ENCODE measurements at regions not wholly inside any gene's neighbourhood (a gene's known extent, or its start where the extent isn't known, plus 50 kb on each side); places are given as distances from the start of the nearest gene placed in this dataset.
"Not testable (repeated sequence)": the region's sequence is repeated elsewhere in the genome, so short reads cannot be mapped to it uniquely, and the experiment has no call there.

GRCh38 chr2:106293271-106293783 lies 99.2 kb upstream of the UXS1 start:
- Histone ChIP-seq H3K9me3 (ENCODE audit: control extremely low read depth in 1 of 5, control insufficient read depth in 4 of 5, insufficient read depth in 2 of 5, low read depth in 1 of 5, low read length in 4 of 5) (no peaks in the 10 kb centered on the region), H3K4me1 (ENCODE audit: control extremely low read depth in 1 of 4, control insufficient read depth in 4 of 4, insufficient read depth in 4 of 4, low read length in 3 of 4) (no peaks in the 10 kb centered on the region), H3K36me3 (ENCODE audit: control insufficient read depth in 4 of 4, insufficient read depth in 4 of 4, low read length in 3 of 4) (no peaks in the 10 kb centered on the region), H3K4me3 (ENCODE audit: control insufficient read depth in 1 of 7, extremely low read depth in 1 of 7, insufficient read depth in 4 of 7, low read depth in 2 of 7, low read length in 6 of 7) (no peak overlapping the region), H3K27ac (ENCODE audit: insufficient read depth in 1 of 2, low read depth in 1 of 2, low read length in 2 of 2, poor library complexity in 1 of 2, severe bottlenecking in 2 of 2) (no peak overlapping the region), H3K27me3 (replicated peaks in 2 of 5; ENCODE audit: control insufficient read depth in 4 of 5, insufficient read depth in 5 of 5, low read length in 4 of 5) (peaks cover 0 to 2% (median 0%) of the 10 kb centered on the region in 5 experiments)
- no peak for DNase-seq
- POLR2A ChIA-PET, result no interaction called here
- WGBS (ENCODE audit: insufficient coverage), result 90% methylated on average over 2 of the region's 2 CpGs
- CTCF ChIA-PET, result no interaction called here

GRCh38 chr2:106292627-106293026 lies 98.5 kb upstream of the UXS1 start:
- H3K27me3 ChIP-seq (replicated peaks in 2 of 5; ENCODE audit: control insufficient read depth in 4 of 5, insufficient read depth in 5 of 5, low read length in 4 of 5), result peaks cover 0 to 2% (median 0%) of the 10 kb centered on the region in 5 experiments
- DNase-seq, result no peak
- no peaks in the 10 kb centered on the region for H3K4me1 ChIP-seq (ENCODE audit: control extremely low read depth in 1 of 4, control insufficient read depth in 4 of 4, insufficient read depth in 4 of 4, low read length in 3 of 4)
- H3K4me3 ChIP-seq (ENCODE audit: control insufficient read depth in 1 of 7, extremely low read depth in 1 of 7, insufficient read depth in 4 of 7, low read depth in 2 of 7, low read length in 6 of 7), result no peak overlapping the region
- ChIA-PET POLR2A (no interaction called here), CTCF (no interaction called here)
- no peak overlapping the region for H3K27ac ChIP-seq (ENCODE audit: insufficient read depth in 1 of 2, low read depth in 1 of 2, low read length in 2 of 2, poor library complexity in 1 of 2, severe bottlenecking in 2 of 2)
- WGBS (ENCODE audit: insufficient coverage), result 100% methylated on average over 2 of the region's 3 CpGs
- no peaks in the 10 kb centered on the region for H3K36me3 ChIP-seq (ENCODE audit: control insufficient read depth in 4 of 4, insufficient read depth in 4 of 4, low read length in 3 of 4)
- H3K9me3 ChIP-seq (ENCODE audit: control extremely low read depth in 1 of 5, control insufficient read depth in 4 of 5, insufficient read depth in 2 of 5, low read depth in 1 of 5, low read length in 4 of 5), result no peaks in the 10 kb centered on the region

- ChIA-PET POLR2A (no interaction called here), CTCF (no interaction called here)
- no peaks in the 10 kb centered on the region for H3K9me3 ChIP-seq (ENCODE audit: control extremely low read depth in 1 of 5, control insufficient read depth in 4 of 5, insufficient read depth in 2 of 5, low read depth in 1 of 5, low read length in 4 of 5)
- 96% methylated on average over 3 of the region's 9 CpGs for WGBS (ENCODE audit: insufficient coverage)
- no peak overlapping the region for H3K4me3 ChIP-seq (ENCODE audit: control insufficient read depth in 1 of 7, extremely low read depth in 1 of 7, insufficient read depth in 4 of 7, low read depth in 2 of 7, low read length in 6 of 7)
- H3K4me1 ChIP-seq (ENCODE audit: control extremely low read depth in 1 of 4, control insufficient read depth in 4 of 4, insufficient read depth in 4 of 4, low read length in 3 of 4), result no peaks in the 10 kb centered on the region
- no peaks in the 10 kb centered on the region for H3K27me3 ChIP-seq (replicated peaks in 2 of 5; ENCODE audit: control insufficient read depth in 4 of 5, insufficient read depth in 5 of 5, low read length in 4 of 5)
- no peak for DNase-seq
- H3K27ac ChIP-seq (ENCODE audit: insufficient read depth in 1 of 2, low read depth in 1 of 2, low read length in 2 of 2, poor library complexity in 1 of 2, severe bottlenecking in 2 of 2), result no peak overlapping the region
- no peaks in the 10 kb centered on the region for H3K36me3 ChIP-seq (ENCODE audit: control insufficient read depth in 4 of 4, insufficient read depth in 4 of 4, low read length in 3 of 4)
These were observed 94.8 kb upstream of the UXS1 start for GRCh38 chr2:106288873-106289272.

GRCh38 chr2:106285237-106285829 lies 91.2 kb upstream of the UXS1 start:
- Histone ChIP-seq H3K27me3 (replicated peaks in 2 of 5; ENCODE audit: control insufficient read depth in 4 of 5, insufficient read depth in 5 of 5, low read length in 4 of 5) (peaks cover 0 to 3% (median 0%) of the 10 kb centered on the region in 5 experiments), H3K9me3 (ENCODE audit: control extremely low read depth in 1 of 5, control insufficient read depth in 4 of 5, insufficient read depth in 2 of 5, low read depth in 1 of 5, low read length in 4 of 5) (no peaks in the 10 kb centered on the region), H3K36me3 (ENCODE audit: control insufficient read depth in 4 of 4, insufficient read depth in 4 of 4, low read length in 3 of 4) (no peaks in the 10 kb centered on the region), H3K4me3 (ENCODE audit: control insufficient read depth in 1 of 7, extremely low read depth in 1 of 7, insufficient read depth in 4 of 7, low read depth in 2 of 7, low read length in 6 of 7) (no peak overlapping the region), H3K4me1 (ENCODE audit: control extremely low read depth in 1 of 4, control insufficient read depth in 4 of 4, insufficient read depth in 4 of 4, low read length in 3 of 4) (peaks cover 0 to 15% (median 6%) of the 10 kb centered on the region in 4 experiments), H3K27ac (ENCODE audit: insufficient read depth in 1 of 2, low read depth in 1 of 2, low read length in 2 of 2, poor library complexity in 1 of 2, severe bottlenecking in 2 of 2) (no peak overlapping the region)
- no peak for DNase-seq
- POLR2A ChIA-PET, result no interaction called here
- CTCF ChIA-PET, result no interaction called here
- 92% methylated on average over 2 of the region's 3 CpGs for WGBS (ENCODE audit: insufficient coverage)

GRCh38 chr2:106284691-106285202 lies 90.6 kb upstream of the UXS1 start:
- H3K9me3 ChIP-seq (ENCODE audit: control extremely low read depth in 1 of 5, control insufficient read depth in 4 of 5, insufficient read depth in 2 of 5, low read depth in 1 of 5, low read length in 4 of 5), result no peaks in the 10 kb centered on the region
- peaks cover 0 to 3% (median 0%) of the 10 kb centered on the region in 5 experiments for H3K27me3 ChIP-seq (replicated peaks in 2 of 5; ENCODE audit: control insufficient read depth in 4 of 5, insufficient read depth in 5 of 5, low read length in 4 of 5)
- no peak overlapping the region for H3K4me3 ChIP-seq (ENCODE audit: control insufficient read depth in 1 of 7, extremely low read depth in 1 of 7, insufficient read depth in 4 of 7, low read depth in 2 of 7, low read length in 6 of 7)
- CTCF ChIA-PET, result no interaction called here
- POLR2A ChIA-PET, result no interaction called here
- WGBS (ENCODE audit: insufficient coverage), result 98% methylated on average over 14 of the region's 14 CpGs
- H3K4me1 ChIP-seq (ENCODE audit: control extremely low read depth in 1 of 4, control insufficient read depth in 4 of 4, insufficient read depth in 4 of 4, low read length in 3 of 4), result peaks cover 0 to 19% (median 7%) of the 10 kb centered on the region in 4 experiments
- no peak overlapping the region for H3K27ac ChIP-seq (ENCODE audit: insufficient read depth in 1 of 2, low read depth in 1 of 2, low read length in 2 of 2, poor library complexity in 1 of 2, severe bottlenecking in 2 of 2)
- no peaks in the 10 kb centered on the region for H3K36me3 ChIP-seq (ENCODE audit: control insufficient read depth in 4 of 4, insufficient read depth in 4 of 4, low read length in 3 of 4)
- DNase-seq, result no peak

- CTCF ChIA-PET, result no interaction called here
- WGBS (ENCODE audit: insufficient coverage), result 88% methylated on average over 5 of the region's 5 CpGs
- H3K9me3 ChIP-seq (ENCODE audit: control extremely low read depth in 1 of 5, control insufficient read depth in 4 of 5, insufficient read depth in 2 of 5, low read depth in 1 of 5, low read length in 4 of 5), result no peaks in the 10 kb centered on the region
- no peak overlapping the region for H3K4me3 ChIP-seq (ENCODE audit: control insufficient read depth in 1 of 7, extremely low read depth in 1 of 7, insufficient read depth in 4 of 7, low read depth in 2 of 7, low read length in 6 of 7)
- POLR2A ChIA-PET, result no interaction called here
- H3K36me3 ChIP-seq (ENCODE audit: control insufficient read depth in 4 of 4, insufficient read depth in 4 of 4, low read length in 3 of 4), result no peaks in the 10 kb centered on the region
- no peak overlapping the region for H3K27ac ChIP-seq (ENCODE audit: insufficient read depth in 1 of 2, low read depth in 1 of 2, low read length in 2 of 2, poor library complexity in 1 of 2, severe bottlenecking in 2 of 2)
- peaks cover 0 to 3% (median 0%) of the 10 kb centered on the region in 5 experiments for H3K27me3 ChIP-seq (replicated peaks in 2 of 5; ENCODE audit: control insufficient read depth in 4 of 5, insufficient read depth in 5 of 5, low read length in 4 of 5)
- H3K4me1 ChIP-seq (ENCODE audit: control extremely low read depth in 1 of 4, control insufficient read depth in 4 of 4, insufficient read depth in 4 of 4, low read length in 3 of 4), result peaks cover 0 to 19% (median 7%) of the 10 kb centered on the region in 4 experiments
- DNase-seq, result no peak
These were observed 90.2 kb upstream of the UXS1 start for GRCh38 chr2:106284255-106284654.

GRCh38 chr2:106283228-106284152 lies 89.4 kb upstream of the UXS1 start:
- POLR2A ChIA-PET; DNase-seq; H3K9me3 ChIP-seq (ENCODE audit: control extremely low read depth in 1 of 5, control insufficient read depth in 4 of 5, insufficient read depth in 2 of 5, low read depth in 1 of 5, low read length in 4 of 5); H3K36me3 ChIP-seq (ENCODE audit: control insufficient read depth in 4 of 4, insufficient read depth in 4 of 4, low read length in 3 of 4); H3K27ac ChIP-seq (ENCODE audit: insufficient read depth in 1 of 2, low read depth in 1 of 2, low read length in 2 of 2, poor library complexity in 1 of 2, severe bottlenecking in 2 of 2); H3K4me3 ChIP-seq (ENCODE audit: control insufficient read depth in 1 of 7, extremely low read depth in 1 of 7, insufficient read depth in 4 of 7, low read depth in 2 of 7, low read length in 6 of 7); CTCF ChIA-PET; H3K27me3 ChIP-seq (replicated peaks in 2 of 5; ENCODE audit: control insufficient read depth in 4 of 5, insufficient read depth in 5 of 5, low read length in 4 of 5): not testable (repeated sequence)
- peaks cover 0 to 19% (median 7%) of the 10 kb centered on the region in 4 experiments for H3K4me1 ChIP-seq (ENCODE audit: control extremely low read depth in 1 of 4, control insufficient read depth in 4 of 4, insufficient read depth in 4 of 4, low read length in 3 of 4)
- WGBS (ENCODE audit: insufficient coverage), result 26% methylated on average over 9 of the region's 9 CpGs

Measured in common myeloid progenitor, CD34-positive (primary cell).